Stimulated activated CD4-positive, alpha-beta T cell treated with anti-CD3 and anti-CD28 coated beads, Interleukin-1b, Interleukin-23, amount 100 ng/mL, for 24 hours (primary cell): ENCODE measurements at regions not wholly inside any gene's neighbourhood (a gene's known extent, or its start where the extent isn't known, plus 50 kb on each side); places are given as distances from the start of the nearest gene placed in this dataset.
"Not testable (repeated sequence)": the region's sequence is repeated elsewhere in the genome, so short reads cannot be mapped to it uniquely, and the experiment has no call there.

Experiments used
- DNase-seq, 4 experiments: peaks; one replicate each; pipeline ENCODE4 v3.0.0-alpha.2; 2020; ENCODE audit warnings: low read depth in 4 of 4, low spot score in 1 of 4

GRCh38 chr7:46945328-46945727, 636.6 kb downstream of the TNS3 start:
- DNase-seq, result no peak

GRCh38 chr7:46943996-46944395, 637.9 kb downstream of the TNS3 start:
- no peak for DNase-seq

- DNase-seq, result no peak
These were observed 639.3 kb downstream of the TNS3 start for GRCh38 chr7:46942574-46942973.

DNA sequence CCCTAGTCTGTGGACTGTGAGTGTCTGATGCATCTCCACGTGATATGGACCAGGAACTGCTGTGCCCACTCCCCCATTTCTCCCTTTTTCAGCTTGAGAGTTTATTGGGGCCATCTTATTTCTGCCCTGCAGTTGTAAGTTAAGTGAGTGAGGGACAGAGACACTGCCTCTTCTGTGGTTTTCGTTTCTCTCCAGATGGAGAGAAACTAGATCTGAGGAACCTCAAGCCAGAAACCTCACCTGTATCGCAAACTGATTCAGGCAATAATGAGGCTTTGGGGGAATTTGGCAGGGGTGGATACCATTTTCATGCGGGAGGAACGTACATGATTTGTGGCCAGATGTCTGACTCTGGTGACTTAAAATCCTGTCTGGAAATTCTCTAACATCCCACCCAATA, 641.7 kb downstream of the TNS3 start:
- DNase-seq, result no peak

- no peak for DNase-seq
These were observed 642.4 kb downstream of the TNS3 start for GRCh38 chr7:46939558-46939957.

GRCh38 chr7:46939089-46939488, 642.8 kb downstream of the TNS3 start:
- no peak for DNase-seq

- DNase-seq, result no peak
These were observed 644.1 kb downstream of the TNS3 start for GRCh38 chr7:46937826-46938225.

GRCh38 chr7:46934198-46934825, 647.6 kb downstream of the TNS3 start:
- DNase-seq, result no peak

DNA sequence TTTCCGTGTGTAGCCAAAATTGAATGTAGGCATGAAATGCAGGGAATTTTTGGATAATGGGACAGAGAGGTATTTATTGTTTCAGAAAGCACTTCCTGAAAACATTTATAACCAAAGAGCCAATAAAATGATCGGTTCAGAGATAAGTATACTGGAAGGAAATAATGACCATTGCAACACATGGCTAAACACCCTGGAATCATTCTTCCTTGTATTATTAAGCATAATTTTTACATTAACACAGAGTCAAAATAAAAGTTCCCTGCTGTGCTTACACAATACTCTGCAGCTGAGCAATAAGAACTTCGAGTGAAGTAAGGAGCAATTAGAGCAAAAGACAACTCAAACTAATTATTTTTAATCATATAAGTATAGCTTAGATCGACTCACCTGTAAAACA, 648.3 kb downstream of the TNS3 start:
- DNase-seq, result no peak

DNA sequence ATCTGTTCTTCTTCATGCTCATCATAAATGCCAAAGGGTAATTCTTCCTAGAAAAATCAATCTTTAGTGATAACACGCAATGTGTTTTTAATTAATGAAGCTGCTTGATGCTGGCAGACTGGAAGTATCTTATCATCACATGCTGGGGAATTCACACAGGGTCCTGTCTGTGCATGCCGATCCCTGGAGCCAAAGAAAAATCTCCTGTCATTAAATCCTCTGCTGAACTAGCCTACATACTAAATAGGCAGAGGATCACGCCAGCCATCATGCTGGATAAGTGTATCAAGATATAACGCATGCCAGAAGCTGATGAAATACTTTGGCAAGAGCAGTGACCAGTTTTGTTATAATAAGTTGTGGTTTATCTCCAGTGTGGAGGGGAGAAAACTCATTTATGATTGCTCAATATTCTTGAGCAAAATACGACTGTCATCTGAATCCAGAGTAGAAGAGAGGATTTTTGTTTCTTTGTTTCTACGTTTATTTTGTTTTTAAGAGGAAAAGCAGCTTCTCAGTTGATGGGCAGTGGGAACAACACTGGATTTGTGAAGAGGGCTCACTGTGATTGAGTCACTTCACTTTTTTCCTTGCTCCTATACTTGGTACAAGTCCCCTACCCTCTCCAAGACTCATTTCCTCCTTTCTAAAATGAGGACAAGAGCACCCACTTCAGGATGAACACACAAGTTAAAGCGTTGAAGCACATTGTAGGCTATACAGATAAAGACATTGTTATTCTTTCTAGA, 649.1 kb downstream of the TNS3 start:
- DNase-seq, result no peak

- no peak for DNase-seq
These were observed 649.6 kb downstream of the TNS3 start for GRCh38 chr7:46932306-46932675.

DNA sequence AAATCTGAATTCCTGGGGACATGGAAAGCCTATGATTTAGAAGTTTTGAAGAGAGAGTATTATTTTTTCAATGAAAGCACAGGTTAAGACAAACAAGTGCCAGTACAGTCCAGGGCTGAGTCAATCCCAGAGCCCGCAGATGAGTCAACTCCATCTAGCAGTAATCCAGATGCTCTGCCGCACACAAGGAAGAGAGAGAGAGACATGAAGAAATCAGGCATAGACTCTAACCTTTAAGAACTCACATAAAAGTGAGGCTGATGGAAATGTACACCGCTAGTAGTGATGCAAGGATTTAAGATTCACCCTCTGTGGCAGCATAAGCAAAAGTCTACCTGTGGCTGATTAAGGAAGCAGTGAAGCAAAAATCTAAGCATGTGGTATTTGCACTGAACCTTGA, 651.5 kb downstream of the TNS3 start:
- DNase-seq, result no peak

DNA sequence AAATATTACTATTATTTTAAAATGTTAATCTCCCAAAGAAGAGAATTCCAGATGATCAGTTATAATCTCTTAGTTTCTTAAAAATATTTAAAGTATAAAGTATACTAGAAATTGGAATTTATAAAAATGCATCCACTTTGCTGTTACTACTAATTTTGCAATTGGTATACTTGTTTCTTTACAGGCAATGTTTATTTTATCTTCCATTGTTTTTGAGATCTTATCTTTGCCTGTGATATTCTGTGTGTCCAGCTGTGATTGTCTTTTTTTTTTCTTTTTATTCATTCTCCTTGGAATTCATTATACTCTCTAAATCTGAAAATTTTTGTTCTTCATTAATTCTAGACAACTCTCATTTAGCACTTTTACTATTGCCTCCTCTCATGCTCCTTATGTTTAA, 652.6 kb downstream of the TNS3 start:
- no peak for DNase-seq

DNA sequence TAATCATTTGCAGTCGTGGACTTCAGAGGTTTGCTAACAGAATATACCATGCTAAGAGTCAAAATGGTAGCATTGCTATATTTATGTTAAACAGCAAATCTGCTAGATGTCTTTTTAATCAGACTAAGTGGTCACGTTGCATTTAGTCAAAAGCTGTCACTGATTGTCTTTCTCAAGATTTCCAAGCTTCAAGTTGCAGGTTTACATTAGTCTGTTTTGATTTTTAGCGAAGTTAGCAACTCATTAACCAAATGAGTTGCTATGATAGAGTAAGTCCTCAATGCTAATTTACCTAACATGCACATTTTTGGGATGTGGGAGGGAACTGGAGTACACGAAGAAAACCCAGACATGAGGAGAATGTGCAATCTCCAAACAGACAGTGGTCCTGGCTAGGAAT, 653.2 kb downstream of the TNS3 start:
- DNase-seq, result no peak

GRCh38 chr7:46927131-46927810, 654.6 kb downstream of the TNS3 start:
- DNase-seq, result no peak

GRCh38 chr7:46916581-46916980, 665.3 kb downstream of the TNS3 start:
- no peak for DNase-seq

GRCh38 chr7:46912692-46913091, 669.2 kb downstream of the TNS3 start:
- DNase-seq, result no peak

DNA sequence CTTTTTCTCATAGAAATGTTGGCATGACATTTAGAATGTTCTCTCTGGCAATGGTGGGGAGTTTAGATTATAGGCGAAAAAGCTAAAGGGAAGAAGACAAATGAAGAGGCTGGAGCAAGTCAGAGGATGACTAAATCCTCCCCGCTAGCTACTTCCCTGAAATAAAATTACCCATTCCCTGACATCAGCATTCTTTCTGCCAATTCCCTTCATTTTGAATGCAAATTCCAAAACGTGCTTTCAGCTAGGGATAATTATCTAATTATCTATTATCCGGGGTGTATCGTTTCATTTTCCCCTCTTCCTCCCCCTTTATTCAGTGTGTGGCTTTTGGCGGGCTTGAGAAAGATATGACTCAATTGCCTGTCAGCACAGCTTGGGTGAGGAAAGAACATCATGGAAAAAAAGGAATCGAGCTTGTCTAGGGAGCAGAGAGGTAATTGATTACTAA, 672.3 kb downstream of the TNS3 start:
- DNase-seq, result no peak

GRCh38 chr7:46908770-46909169, 673.1 kb downstream of the TNS3 start:
- no peak for DNase-seq

DNA sequence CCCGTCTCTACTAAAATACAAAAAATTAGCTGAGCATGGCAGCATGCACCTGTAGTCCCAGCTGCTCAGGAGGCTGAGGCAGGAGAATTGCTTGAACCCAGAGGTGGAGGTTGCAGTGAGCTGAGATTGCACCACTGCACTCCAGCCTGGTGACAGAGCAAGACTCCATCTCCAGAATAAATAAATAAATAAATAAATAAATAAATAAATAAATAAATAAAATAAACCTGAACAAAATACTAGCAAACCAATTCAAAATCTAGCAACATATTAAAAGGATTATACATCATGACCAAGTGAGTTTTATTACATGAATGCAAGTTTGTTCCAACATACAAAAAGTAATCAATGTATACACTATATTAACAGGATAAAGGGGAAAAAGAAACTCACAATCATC, 677.4 kb downstream of the TNS3 start:
- not testable (repeated sequence) for DNase-seq

GRCh38 chr7:46902463-46902862, 679.4 kb downstream of the TNS3 start:
- no peak for DNase-seq
